ENCODE measurements at regions not wholly inside any gene's neighbourhood (a gene's known extent, or its start where the extent isn't known, plus 50 kb on each side); places are given as distances from the start of the nearest gene placed in this dataset.

DNA sequence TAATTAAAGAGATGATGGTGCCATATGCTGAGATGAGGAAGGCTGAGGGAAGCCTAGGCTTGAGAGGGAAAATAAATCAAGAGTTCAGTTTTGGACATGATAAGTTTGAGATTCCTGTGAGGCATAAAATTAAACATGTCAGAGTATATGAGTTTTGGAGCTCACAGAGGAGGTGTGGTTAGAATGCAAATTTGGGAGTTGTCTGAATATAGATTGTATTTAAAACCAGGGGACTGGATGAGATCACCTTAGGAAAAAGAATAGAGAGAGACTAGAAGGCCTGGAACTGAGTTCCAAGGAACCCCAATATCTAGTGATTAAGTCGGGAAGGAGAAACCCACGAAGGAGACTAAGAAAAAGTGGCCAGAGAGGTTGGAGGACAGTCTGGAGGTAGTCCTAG lies 65.5 kb downstream of the FRMPD3 start:
- TF ChIP-seq, protein P1, sequence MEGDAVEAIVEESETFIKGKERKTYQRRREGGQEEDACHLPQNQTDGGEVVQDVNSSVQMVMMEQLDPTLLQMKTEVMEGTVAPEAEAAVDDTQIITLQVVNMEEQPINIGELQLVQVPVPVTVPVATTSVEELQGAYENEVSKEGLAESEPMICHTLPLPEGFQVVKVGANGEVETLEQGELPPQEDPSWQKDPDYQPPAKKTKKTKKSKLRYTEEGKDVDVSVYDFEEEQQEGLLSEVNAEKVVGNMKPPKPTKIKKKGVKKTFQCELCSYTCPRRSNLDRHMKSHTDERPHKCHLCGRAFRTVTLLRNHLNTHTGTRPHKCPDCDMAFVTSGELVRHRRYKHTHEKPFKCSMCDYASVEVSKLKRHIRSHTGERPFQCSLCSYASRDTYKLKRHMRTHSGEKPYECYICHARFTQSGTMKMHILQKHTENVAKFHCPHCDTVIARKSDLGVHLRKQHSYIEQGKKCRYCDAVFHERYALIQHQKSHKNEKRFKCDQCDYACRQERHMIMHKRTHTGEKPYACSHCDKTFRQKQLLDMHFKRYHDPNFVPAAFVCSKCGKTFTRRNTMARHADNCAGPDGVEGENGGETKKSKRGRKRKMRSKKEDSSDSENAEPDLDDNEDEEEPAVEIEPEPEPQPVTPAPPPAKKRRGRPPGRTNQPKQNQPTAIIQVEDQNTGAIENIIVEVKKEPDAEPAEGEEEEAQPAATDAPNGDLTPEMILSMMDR (conservative IDR thresholded peaks at IDR 0.05; ENCODE audit: low read depth, low read length) = no peak
- TF ChIP-seq EZH2 (IDR thresholded peaks at IDR 0.05; ENCODE audit: low read length, unreplicated experiment) = no peak
- TF ChIP-seq EZH2phosphoT487 (IDR thresholded peaks at IDR 0.05; ENCODE audit: borderline replicate concordance, low read length) = no peak
